Testis (tissue), 2 donors: ENCODE measurements at regions not wholly inside any gene's neighbourhood (a gene's known extent, or its start where the extent isn't known, plus 50 kb on each side); places are given as distances from the start of the nearest gene placed in this dataset.

Experiments
- CTCF ChIP-seq, 3 experiments: fragments of 450-650 bp in 2 of 3; fragments of 200-600 bp in 1 of 3; sonication (generic) in 1 of 3; IDR thresholded peaks; one replicate each; pipeline ENCODE4 v1.5.1; 2016 to 2019; ENCODE audit warnings: antibody characterized with exemption in 3 of 3, mild to moderate bottlenecking in 2 of 3, moderate library complexity in 1 of 3
- POLR2A ChIP-seq: fragments of 450-650 bp; IDR thresholded peaks from one replicate; pipeline ENCODE4 v1.6.1; 2017; ENCODE audit warnings: antibody characterized with exemption, mild to moderate bottlenecking, moderate library complexity

- TF ChIP-seq CTCF (IDR thresholded peaks at IDR 0.05) (no peak), POLR2A (no peak)
Measured at GRCh38 chr14:28944605-28945004, 178.0 kb downstream of the FOXG1 start.
